GM23338 (cell line): ENCODE measurements at regions not wholly inside any gene's neighbourhood (a gene's known extent, or its start where the extent isn't known, plus 50 kb on each side); places are given as distances from the start of the nearest gene placed in this dataset.

Source experiments
- ATAC-seq: fragments of 200-7000 bp; cut with Tn5 transposase; 3 replicates; pipeline ENCODE4 v1.9.1; 2020
- DNase-seq: peaks from one replicate; pipeline ENCODE4 v3.0.0-alpha.2; 2015; ENCODE audit warnings: low spot score
- H2AFZ ChIP-seq: fragments of 200-600 bp; sonication (generic); 2 replicates; pipeline ENCODE4 v1.8.0; 2016; ENCODE audit warnings: antibody characterized with exemption, mild to moderate bottlenecking, moderate library complexity
- H3F3A ChIP-seq: fragments of 200-600 bp; sonication (generic); replicated peaks from 2 replicates; pipeline ENCODE4 v1.8.0; 2017; ENCODE audit warnings: antibody characterized with exemption, mixed run types, low read depth
- H3K27ac ChIP-seq: fragments of 200-600 bp; sonication (generic); 2 replicates; pipeline ENCODE4 v1.6.1; 2016; ENCODE audit warnings: low read depth
- H3K27me3 ChIP-seq: fragments of 200-600 bp; sonication (generic); 2 replicates; pipeline ENCODE4 v1.8.0; 2016; ENCODE audit warnings: mild to moderate bottlenecking, mixed run types, moderate library complexity; ENCODE audit not compliant: insufficient read depth
- H3K36me3 ChIP-seq: fragments of 200-600 bp; sonication (generic); 2 replicates; pipeline ENCODE4 v1.8.0; 2016; ENCODE audit warnings: mild to moderate bottlenecking; ENCODE audit not compliant: insufficient read depth
- H3K4me1 ChIP-seq: fragments of 200-600 bp; sonication (generic); 2 replicates; pipeline ENCODE4 v1.8.0; 2016; ENCODE audit warnings: mild to moderate bottlenecking, moderate library complexity; ENCODE audit not compliant: insufficient read depth
- H3K4me2 ChIP-seq: fragments of 200-600 bp; sonication (generic); 2 replicates; pipeline ENCODE4 v1.7.1; 2017; ENCODE audit warnings: mixed run types
- H3K4me3 ChIP-seq: fragments of 200-600 bp; sonication (generic); 2 replicates; pipeline ENCODE4 v1.6.1; 2016; ENCODE audit warnings: mixed run types
- H3K79me2 ChIP-seq: fragments of 200-600 bp; sonication (generic); replicated peaks from 2 replicates; pipeline ENCODE4 v1.8.0; 2017; ENCODE audit warnings: mild to moderate bottlenecking; ENCODE audit not compliant: insufficient read depth
- H3K9me2 ChIP-seq: fragments of 200-600 bp; sonication (generic); 2 replicates; pipeline ENCODE4 v1.8.0; 2017; ENCODE audit not compliant: insufficient read depth
- H4K20me1 ChIP-seq: fragments of 200-600 bp; sonication (generic); replicated peaks from 2 replicates; pipeline ENCODE4 v1.8.0; 2017; ENCODE audit warnings: mild to moderate bottlenecking; ENCODE audit not compliant: insufficient read depth
- H3K27ac Mint-ChIP-seq: 2 replicates; pipeline ENCODE4 v1.8.0; 2020; ENCODE audit warnings: inconsistent platforms, mild to moderate bottlenecking, moderate library complexity, mixed read lengths
- H3K27me3 Mint-ChIP-seq: 3 replicates; pipeline ENCODE4 v1.8.0; 2022; ENCODE audit warnings: low read depth, mild to moderate bottlenecking, moderate library complexity, mixed read lengths, inconsistent platforms; ENCODE audit not compliant: insufficient read depth, poor library complexity
- H3K36me3 Mint-ChIP-seq: 3 replicates; pipeline ENCODE4 v1.8.0; 2021; ENCODE audit warnings: low read depth, mild to moderate bottlenecking, inconsistent platforms, moderate library complexity, mixed read lengths
- H3K4me1 Mint-ChIP-seq: 3 replicates; pipeline ENCODE4 v1.8.0; 2020; ENCODE audit warnings: mild to moderate bottlenecking, inconsistent platforms, mixed read lengths
- H3K4me3 Mint-ChIP-seq: 3 replicates; pipeline ENCODE4 v1.8.0; 2021; ENCODE audit warnings: moderate library complexity, mild to moderate bottlenecking, inconsistent platforms, mixed read lengths
- H3K9me3 Mint-ChIP-seq: 3 replicates; pipeline ENCODE4 v1.8.0; 2020; ENCODE audit warnings: moderate library complexity, mild to moderate bottlenecking, inconsistent platforms, mixed read lengths
- EZH2phosphoT487 ChIP-seq: fragments of 200-600 bp; sonication (generic); IDR thresholded peaks from one replicate; pipeline ENCODE4 v1.8.1; 2018; ENCODE audit warnings: antibody characterized with exemption; ENCODE audit not compliant: unreplicated experiment
- JUNB ChIP-seq: IDR thresholded peaks from one replicate; pipeline ENCODE4 v1.6.1; 2016; ENCODE audit warnings: antibody characterized with exemption; ENCODE audit not compliant: unreplicated experiment
- NANOG ChIP-seq: IDR thresholded peaks from 2 replicates; pipeline ENCODE4 v1.6.1; 2016; ENCODE audit warnings: antibody characterized with exemption, borderline replicate concordance
- POLR2AphosphoS5 ChIP-seq: IDR thresholded peaks from 2 replicates; pipeline ENCODE4 v1.6.1; 2016; ENCODE audit warnings: antibody characterized with exemption, low read depth
- ZNF331 ChIP-seq: fragments of 250-450 bp; sonication (Bioruptor Pico); IDR thresholded peaks from 2 replicates; pipeline ENCODE4 v1.5.0; 2020; ENCODE audit warnings: low read depth, mild to moderate bottlenecking, moderate library complexity
- TF ChIP-seq, protein P1 (sequence below): IDR thresholded peaks from one replicate; pipeline ENCODE4 v1.6.1; 2018; ENCODE audit warnings: antibody characterized with exemption; ENCODE audit not compliant: unreplicated experiment
- TF ChIP-seq, protein P2 (sequence below): IDR thresholded peaks from 2 replicates; pipeline ENCODE4 v1.6.1; 2016; ENCODE audit warnings: antibody characterized with exemption
- TF ChIP-seq, protein P3 (sequence below), 2 experiments: fragments of 200-600 bp in 1 of 2; sonication (generic) in 1 of 2; conservative IDR thresholded peaks; 2 replicates each; pipeline versions ENCODE4 v1.5.1 to v1.6.1; 2016 to 2017; ENCODE audit warnings: antibody characterized with exemption in 2 of 2, low read depth in 2 of 2, mild to moderate bottlenecking in 2 of 2, moderate library complexity in 1 of 2
- TF ChIP-seq, protein P4 (sequence below): fragments of 250-450 bp; sonication (Bioruptor Pico); IDR thresholded peaks from 2 replicates; pipeline ENCODE4 v1.5.0; 2020; ENCODE audit warnings: mild to moderate bottlenecking, moderate library complexity

DNA sequence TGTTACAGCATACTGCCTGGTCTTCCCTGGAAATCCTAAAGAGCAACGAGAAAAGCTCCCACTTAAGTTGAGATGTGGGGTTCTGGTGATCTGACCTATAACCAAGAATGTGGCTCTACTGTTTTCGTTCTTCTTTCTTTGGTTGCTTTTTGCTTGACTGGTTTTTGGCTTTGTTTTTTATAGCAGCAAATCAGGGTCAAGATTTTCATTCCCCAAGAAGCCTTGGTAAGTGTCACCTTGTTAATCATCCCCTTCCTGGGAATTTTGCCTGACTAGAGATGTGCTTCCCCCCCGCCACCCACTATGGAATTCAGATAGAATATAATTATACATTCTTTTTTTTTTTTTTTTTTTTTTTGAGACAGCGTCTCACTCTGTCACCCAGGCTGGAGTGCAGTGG is 116.7 kb upstream of the FOXN3 start (continued):
- TF ChIP-seq, protein P1, sequence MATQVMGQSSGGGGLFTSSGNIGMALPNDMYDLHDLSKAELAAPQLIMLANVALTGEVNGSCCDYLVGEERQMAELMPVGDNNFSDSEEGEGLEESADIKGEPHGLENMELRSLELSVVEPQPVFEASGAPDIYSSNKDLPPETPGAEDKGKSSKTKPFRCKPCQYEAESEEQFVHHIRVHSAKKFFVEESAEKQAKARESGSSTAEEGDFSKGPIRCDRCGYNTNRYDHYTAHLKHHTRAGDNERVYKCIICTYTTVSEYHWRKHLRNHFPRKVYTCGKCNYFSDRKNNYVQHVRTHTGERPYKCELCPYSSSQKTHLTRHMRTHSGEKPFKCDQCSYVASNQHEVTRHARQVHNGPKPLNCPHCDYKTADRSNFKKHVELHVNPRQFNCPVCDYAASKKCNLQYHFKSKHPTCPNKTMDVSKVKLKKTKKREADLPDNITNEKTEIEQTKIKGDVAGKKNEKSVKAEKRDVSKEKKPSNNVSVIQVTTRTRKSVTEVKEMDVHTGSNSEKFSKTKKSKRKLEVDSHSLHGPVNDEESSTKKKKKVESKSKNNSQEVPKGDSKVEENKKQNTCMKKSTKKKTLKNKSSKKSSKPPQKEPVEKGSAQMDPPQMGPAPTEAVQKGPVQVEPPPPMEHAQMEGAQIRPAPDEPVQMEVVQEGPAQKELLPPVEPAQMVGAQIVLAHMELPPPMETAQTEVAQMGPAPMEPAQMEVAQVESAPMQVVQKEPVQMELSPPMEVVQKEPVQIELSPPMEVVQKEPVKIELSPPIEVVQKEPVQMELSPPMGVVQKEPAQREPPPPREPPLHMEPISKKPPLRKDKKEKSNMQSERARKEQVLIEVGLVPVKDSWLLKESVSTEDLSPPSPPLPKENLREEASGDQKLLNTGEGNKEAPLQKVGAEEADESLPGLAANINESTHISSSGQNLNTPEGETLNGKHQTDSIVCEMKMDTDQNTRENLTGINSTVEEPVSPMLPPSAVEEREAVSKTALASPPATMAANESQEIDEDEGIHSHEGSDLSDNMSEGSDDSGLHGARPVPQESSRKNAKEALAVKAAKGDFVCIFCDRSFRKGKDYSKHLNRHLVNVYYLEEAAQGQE, result no peak
- TF ChIP-seq, protein P2, sequence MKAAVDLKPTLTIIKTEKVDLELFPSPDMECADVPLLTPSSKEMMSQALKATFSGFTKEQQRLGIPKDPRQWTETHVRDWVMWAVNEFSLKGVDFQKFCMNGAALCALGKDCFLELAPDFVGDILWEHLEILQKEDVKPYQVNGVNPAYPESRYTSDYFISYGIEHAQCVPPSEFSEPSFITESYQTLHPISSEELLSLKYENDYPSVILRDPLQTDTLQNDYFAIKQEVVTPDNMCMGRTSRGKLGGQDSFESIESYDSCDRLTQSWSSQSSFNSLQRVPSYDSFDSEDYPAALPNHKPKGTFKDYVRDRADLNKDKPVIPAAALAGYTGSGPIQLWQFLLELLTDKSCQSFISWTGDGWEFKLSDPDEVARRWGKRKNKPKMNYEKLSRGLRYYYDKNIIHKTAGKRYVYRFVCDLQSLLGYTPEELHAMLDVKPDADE, result no peak
- no peak for TF ChIP-seq JUNB

DNA sequence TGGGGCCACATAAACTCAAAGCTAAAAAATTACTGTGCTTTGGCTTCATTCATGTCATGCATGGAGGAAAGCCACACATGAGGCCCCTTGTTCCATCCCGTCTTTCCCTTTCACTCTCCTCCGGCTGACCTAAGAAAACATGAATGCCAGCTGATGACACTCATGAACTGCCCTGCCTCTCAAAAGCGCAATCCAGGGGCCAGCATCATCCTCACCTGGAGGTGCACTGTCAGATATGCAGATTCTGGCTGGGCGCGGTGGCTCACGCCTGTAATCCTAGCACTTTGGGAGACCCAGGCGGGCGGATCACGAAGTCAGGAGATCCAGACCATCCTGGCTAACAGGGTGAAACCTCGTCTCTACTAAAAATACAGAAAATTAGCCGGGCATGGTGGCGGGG is 116.1 kb upstream of the FOXN3 start:
- Mint-ChIP-seq H3K36me3 (peaks cover 38% of the 10 kb centered on the region), H3K27me3 (peaks cover 9% of the 10 kb centered on the region), H3K9me3 (peaks cover 12% of the 10 kb centered on the region), H3K27ac (peak overlapping the region; percentile 47; the same call in 1 of the 2 replicates), H3K4me1 (peaks cover 37% of the 10 kb centered on the region), H3K4me3 (no peak overlapping the region)
- H3K79me2 ChIP-seq, result peaks cover 85% of the 10 kb centered on the region
- ATAC-seq (peak; percentile 46), DNase-seq (no peak)
- H3K36me3 ChIP-seq, result no peaks in the 10 kb centered on the region
- no peak overlapping the region for H3K4me3 ChIP-seq
- H3K27me3 ChIP-seq, result no peaks in the 10 kb centered on the region
- no peak overlapping the region for H3K27ac ChIP-seq
- peaks cover 8% of the 10 kb centered on the region for H3K9me2 ChIP-seq
- H3F3A ChIP-seq, result 0 out of 2 replicates have a peak, but pooled peaks cover 3% of the 10 kb centered on the region
- no peak overlapping the region for H2AFZ ChIP-seq
- H4K20me1 ChIP-seq, result 0 out of 2 replicates have a peak, but pooled peaks cover 3% of the 10 kb centered on the region
- no peak overlapping the region for H3K4me2 ChIP-seq
- H3K4me1 ChIP-seq, result peaks cover 33% of the 10 kb centered on the region
- TF ChIP-seq ZNF331 (no peak), POLR2AphosphoS5 (no peak), EZH2phosphoT487 (no peak), NANOG (no peak)
- TF ChIP-seq, protein P3, sequence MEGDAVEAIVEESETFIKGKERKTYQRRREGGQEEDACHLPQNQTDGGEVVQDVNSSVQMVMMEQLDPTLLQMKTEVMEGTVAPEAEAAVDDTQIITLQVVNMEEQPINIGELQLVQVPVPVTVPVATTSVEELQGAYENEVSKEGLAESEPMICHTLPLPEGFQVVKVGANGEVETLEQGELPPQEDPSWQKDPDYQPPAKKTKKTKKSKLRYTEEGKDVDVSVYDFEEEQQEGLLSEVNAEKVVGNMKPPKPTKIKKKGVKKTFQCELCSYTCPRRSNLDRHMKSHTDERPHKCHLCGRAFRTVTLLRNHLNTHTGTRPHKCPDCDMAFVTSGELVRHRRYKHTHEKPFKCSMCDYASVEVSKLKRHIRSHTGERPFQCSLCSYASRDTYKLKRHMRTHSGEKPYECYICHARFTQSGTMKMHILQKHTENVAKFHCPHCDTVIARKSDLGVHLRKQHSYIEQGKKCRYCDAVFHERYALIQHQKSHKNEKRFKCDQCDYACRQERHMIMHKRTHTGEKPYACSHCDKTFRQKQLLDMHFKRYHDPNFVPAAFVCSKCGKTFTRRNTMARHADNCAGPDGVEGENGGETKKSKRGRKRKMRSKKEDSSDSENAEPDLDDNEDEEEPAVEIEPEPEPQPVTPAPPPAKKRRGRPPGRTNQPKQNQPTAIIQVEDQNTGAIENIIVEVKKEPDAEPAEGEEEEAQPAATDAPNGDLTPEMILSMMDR (conservative IDR thresholded peaks at IDR 0.05; ENCODE audit: low read depth in 2 of 2), result no peak
- TF ChIP-seq, protein P4, sequence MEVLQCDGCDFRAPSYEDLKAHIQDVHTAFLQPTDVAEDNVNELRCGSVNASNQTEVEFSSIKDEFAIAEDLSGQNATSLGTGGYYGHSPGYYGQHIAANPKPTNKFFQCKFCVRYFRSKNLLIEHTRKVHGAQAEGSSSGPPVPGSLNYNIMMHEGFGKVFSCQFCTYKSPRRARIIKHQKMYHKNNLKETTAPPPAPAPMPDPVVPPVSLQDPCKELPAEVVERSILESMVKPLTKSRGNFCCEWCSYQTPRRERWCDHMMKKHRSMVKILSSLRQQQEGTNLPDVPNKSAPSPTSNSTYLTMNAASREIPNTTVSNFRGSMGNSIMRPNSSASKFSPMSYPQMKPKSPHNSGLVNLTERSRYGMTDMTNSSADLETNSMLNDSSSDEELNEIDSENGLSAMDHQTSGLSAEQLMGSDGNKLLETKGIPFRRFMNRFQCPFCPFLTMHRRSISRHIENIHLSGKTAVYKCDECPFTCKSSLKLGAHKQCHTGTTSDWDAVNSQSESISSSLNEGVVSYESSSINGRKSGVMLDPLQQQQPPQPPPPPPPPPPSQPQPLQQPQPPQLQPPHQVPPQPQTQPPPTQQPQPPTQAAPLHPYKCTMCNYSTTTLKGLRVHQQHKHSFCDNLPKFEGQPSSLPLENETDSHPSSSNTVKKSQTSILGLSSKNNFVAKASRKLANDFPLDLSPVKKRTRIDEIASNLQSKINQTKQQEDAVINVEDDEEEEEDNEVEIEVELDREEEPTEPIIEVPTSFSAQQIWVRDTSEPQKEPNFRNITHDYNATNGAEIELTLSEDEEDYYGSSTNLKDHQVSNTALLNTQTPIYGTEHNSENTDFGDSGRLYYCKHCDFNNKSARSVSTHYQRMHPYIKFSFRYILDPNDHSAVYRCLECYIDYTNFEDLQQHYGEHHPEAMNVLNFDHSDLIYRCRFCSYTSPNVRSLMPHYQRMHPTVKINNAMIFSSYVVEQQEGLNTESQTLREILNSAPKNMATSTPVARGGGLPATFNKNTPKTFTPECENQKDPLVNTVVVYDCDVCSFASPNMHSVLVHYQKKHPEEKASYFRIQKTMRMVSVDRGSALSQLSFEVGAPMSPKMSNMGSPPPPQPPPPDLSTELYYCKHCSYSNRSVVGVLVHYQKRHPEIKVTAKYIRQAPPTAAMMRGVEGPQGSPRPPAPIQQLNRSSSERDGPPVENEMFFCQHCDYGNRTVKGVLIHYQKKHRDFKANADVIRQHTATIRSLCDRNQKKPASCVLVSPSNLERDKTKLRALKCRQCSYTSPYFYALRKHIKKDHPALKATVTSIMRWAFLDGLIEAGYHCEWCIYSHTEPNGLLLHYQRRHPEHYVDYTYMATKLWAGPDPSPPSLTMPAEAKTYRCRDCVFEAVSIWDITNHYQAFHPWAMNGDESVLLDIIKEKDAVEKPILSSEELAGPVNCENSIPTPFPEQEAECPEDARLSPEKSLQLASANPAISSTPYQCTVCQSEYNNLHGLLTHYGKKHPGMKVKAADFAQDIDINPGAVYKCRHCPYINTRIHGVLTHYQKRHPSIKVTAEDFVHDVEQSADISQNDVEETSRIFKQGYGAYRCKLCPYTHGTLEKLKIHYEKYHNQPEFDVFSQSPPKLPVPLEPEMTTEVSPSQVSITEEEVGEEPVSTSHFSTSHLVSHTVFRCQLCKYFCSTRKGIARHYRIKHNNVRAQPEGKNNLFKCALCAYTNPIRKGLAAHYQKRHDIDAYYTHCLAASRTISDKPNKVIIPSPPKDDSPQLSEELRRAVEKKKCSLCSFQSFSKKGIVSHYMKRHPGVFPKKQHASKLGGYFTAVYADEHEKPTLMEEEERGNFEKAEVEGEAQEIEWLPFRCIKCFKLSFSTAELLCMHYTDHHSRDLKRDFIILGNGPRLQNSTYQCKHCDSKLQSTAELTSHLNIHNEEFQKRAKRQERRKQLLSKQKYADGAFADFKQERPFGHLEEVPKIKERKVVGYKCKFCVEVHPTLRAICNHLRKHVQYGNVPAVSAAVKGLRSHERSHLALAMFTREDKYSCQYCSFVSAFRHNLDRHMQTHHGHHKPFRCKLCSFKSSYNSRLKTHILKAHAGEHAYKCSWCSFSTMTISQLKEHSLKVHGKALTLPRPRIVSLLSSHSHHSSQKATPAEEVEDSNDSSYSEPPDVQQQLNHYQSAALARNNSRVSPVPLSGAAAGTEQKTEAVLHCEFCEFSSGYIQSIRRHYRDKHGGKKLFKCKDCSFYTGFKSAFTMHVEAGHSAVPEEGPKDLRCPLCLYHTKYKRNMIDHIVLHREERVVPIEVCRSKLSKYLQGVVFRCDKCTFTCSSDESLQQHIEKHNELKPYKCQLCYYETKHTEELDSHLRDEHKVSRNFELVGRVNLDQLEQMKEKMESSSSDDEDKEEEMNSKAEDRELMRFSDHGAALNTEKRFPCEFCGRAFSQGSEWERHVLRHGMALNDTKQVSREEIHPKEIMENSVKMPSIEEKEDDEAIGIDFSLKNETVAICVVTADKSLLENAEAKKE (CRISPR knock-in tag), result no peak
- TF ChIP-seq, protein P1, result no peak
